AML-193 (cell line): ENCODE measurements at regions not wholly inside any gene's neighbourhood (a gene's known extent, or its start where the extent isn't known, plus 50 kb on each side); places are given as distances from the start of the nearest gene placed in this dataset.
"Not testable (repeated sequence)": the region's sequence is repeated elsewhere in the genome, so short reads cannot be mapped to it uniquely, and the experiment has no call there.

Experiments used
- DNase-seq, 2 experiments: peaks; one replicate each; lab custom pipeline; 2025; lab: John Stamatoyannopoulos, UW

DNA sequence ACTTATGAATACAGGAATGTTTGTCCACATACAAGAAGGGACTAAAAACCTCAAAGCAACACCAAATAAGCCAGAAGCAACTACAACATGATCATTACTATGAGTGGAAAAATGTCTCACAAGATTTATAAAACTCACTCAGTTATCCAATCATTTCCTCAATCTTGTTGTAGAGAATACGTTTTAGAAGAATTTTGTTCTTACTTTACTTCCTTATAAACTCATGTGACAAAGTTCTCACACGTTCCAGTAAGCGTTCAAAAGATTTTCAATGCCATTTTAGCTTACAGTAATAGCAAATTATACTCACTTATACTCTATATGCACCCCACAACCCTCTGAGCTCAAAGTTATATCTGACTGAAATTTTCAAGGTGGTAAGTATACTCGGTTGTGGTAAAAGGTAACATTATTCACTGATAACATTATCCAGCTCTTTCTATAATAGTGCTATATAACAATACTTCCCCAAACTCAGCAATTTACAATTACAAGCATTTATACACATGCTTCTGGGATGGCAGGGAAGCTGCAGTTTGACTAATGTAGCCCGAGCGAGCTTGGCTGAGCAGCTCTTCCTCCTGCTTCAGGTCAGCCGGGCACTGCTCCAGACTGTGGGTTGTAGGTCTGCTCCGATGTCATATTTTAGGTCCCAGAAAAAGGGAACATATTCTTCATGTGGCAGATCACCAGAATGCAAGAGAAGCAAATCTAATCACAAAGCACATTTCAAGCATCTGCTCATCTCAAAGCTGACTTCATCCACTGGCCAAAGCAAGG is 226.3 kb downstream of the RCHY1 start:
- DNase-seq, result no peak

DNA sequence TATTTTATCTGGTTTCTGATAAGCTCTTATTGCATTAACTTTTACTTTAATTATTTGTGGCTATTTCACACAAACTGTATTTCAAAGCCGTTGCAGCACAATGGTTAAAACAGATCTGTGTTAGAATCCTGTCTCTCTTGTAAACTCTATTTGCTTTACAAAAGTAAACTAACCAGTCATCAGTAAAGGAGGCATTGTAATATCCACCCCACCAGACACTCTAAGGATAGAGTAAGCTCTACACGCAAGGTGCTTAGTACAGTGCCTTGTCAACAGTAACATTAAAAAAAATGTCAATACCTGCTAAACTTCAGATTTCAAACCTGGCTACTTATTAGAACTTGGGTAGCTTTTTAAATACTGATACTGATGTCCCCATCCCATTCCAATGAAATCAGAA is 228.4 kb downstream of the RCHY1 start:
- no peak for DNase-seq

DNA sequence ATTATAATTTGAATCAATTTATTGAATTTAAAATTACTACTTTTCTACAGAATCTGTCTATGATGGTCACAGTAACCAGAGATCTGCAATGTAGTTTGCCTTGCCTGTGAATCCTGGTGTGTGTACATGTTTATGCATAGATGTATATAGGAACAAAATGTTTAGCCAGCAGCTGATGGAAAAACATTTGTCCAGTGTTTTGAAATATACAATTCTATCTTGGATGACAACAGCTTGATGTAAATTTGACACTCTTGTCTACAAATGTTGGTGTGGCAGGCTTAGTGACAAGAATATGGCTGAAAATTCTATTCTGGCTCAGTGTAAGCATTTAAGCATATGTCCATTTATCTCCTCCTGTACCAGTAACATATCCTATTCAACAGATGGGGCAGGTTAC is 229.4 kb downstream of the RCHY1 start:
- no peak for DNase-seq

DNA sequence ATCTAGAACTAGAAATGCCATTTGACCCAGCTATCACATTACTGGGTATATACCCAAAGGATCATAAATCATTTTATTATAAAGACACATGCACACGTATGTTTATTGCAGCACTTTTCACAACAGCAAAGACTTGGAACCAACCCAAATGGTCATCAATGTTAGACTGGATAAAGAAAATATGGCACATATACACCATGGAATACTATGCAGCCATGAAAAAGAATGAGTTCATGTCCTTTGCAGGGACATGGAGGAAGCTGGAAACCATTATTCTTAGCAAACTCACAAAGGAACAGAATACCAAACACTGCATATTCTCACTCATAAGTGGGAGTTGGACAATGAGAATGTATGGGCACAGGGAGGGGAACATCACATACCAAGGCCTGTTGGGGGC is 233.7 kb downstream of the RCHY1 start:
- DNase-seq, result not testable (repeated sequence)

DNA sequence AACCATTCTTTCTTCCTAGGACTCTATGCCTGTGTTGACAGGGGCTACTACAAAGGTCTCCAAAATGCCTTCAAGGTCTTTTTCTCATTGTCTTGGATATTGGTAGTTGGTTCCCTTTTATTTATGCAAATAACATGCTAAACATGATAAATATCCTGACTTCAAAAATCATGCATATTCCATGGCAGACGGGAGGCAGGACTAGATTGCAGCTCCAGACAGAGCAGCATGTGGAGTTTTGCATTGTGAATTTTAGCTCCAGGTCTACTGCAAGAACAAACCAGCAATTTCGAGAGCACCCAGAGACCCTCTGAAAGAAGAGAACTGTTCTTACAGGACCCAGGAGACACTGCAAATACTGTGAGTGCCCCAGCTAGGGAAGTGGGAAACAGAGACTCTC is 254.9 kb downstream of the RCHY1 start:
- no peak for DNase-seq

DNA sequence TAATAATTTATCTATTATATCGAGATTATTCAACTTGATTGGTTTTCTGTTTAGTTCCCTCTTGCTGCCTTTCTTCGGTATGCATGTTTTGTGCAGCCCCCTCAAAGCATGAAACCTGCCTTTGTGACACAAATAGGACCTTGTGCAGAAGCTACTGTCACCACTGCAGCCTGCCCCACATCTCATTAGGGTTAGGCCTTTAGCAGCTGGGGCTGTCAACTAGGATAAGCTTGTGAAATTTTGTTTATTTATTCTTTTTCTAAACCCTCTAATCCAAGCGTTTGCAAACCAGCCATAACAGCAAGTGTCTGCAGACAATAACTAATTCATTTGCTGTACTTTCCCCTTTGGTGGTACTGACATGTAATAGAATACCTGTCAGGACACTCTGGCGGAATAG is 258.9 kb downstream of the RCHY1 start:
- DNase-seq, result no peak

DNA sequence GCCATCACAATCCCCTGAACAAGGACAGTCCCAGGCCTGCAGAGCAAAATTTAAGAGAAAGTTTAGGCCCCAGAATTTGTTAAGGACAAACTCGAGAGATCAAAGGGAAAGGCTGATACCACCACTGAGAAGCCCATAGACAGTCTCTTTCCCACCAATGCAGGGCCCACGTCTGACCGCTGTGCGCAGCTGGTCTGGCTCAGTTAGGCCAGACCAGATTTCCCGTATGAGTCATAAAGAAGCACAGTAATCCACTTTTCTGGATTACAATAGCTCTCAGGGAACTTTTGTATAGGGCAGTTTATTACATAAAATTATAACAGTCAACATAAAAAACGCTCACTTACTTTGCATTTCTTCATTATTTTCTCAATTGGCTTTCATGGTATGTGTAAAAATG is 259.5 kb downstream of the RCHY1 start:
- DNase-seq, result no peak

DNA sequence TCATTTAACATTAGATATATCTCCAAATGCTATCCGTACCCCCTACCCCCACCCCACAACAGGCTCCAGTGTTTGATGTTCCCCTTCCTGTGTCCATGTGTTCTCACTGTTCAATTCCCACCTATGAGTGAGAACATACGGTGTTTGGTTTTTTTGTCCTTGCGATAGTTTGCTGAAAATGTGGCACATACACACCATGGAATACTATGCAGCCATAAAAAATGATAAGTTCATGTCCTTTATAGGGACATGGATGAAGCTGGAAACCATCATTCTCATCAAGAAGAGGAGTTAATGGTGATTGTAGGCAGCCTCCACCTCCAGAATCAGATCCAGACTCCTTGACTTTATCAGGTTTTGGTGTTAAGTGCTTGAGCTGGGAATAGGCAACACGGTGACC is 261.1 kb downstream of the RCHY1 start:
- not testable (repeated sequence) for DNase-seq

DNA sequence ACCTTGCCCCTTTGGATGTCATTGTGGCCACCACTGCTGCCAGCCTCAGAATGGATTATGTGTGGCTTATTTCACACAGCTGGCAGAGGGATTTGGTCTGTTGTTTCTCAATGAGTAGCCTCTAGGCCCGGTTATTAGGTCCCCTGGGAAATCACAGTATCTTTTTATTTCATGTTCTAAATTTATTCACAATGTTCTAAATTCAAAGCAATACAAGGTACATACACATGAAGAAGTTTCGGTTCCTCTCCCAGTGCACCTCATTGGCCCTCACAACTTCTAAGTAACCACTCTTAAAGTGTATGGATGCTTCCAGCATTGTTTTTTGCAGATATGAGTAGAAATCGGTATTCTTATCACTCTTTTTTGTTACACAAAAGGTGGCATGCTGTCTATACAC is 262.7 kb downstream of the RCHY1 start:
- no peak for DNase-seq

DNA sequence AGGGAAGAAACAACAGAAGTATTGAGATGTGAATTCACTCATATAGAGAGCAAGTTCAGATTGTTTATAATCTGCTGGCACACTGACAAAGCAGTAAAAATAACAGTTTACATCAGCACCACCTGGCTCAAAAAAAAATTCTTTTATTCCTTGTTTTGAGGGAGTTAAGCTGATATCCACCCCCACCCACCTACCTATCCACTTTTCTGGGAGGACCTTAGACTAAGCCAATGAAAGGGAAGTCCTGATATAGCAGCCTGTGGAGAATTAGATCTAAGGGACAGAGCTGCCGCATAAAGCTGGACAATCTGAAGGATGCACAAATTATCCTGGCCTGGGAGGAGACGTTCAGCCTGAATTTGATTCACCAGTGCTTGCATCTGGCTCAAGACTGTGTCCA is 264.5 kb downstream of the RCHY1 start:
- no peak for DNase-seq

DNA sequence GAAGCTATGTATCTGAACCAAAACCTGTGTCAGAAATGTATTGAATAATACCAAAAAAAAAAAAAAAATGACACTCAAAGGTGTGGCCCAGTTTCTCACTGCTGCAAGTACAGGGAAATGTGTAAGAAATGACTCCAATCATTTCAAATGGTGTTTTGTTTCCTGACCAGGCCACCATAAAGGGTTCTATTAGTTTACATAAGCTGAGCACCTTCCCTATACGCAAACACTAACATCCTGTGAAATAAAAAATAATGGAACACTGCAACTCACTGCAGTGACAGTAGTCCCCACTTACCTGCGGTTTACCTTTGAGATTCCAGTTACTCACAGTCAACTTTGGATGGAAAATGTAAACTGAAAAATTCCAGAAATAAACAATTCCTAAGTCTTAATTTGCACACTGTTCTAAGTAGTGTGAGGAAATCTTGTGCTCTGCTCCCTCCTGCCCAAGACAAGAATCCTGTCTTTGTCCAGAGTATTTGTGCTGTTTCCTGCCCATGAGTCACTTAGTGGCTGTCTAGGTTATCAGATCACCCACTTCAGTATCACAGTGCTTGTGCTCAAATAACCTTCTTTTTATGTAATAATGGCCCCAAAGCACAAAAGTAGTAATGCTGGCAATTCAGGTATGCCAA is 265.3 kb downstream of the RCHY1 start:
- no peak for DNase-seq

DNA sequence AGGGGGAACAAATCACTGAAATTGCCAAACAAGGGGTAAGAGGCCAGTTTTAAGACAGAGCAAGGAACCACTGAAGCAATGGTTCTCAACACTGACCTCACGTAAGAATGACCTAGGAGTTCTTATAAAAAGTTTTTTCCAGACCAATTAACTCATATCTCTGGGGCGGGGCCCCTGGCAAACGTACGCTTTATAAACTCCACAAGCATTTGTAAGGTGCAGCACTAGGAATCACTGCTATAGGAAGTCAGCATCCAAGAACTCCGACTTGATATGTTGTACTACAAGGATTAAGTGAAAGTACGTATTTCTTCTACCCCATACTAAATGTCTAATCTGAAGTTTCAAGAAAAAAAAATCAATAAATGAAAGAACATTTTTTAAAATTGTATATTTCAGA is 269.9 kb downstream of the RCHY1 start:
- no peak for DNase-seq

DNA sequence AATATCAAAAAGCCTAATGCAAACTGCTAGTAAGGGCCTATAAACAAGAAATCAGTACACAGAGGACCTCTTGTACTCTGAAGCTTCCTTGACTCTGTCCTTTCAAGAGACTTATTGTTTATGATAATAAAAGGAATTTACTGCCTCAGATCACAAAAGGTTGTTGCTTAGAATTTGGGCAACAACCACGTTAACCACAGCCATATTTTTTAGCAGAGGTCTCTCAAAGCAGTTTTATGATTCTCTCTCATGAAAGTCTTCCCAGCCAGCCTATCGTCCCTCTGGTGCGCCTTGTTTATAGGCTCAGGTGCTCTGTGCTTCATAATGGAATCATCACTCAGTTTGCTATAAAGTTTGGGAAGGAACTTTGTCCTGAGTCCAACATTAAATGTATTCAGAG is 270.6 kb downstream of the RCHY1 start:
- no peak for DNase-seq

DNA sequence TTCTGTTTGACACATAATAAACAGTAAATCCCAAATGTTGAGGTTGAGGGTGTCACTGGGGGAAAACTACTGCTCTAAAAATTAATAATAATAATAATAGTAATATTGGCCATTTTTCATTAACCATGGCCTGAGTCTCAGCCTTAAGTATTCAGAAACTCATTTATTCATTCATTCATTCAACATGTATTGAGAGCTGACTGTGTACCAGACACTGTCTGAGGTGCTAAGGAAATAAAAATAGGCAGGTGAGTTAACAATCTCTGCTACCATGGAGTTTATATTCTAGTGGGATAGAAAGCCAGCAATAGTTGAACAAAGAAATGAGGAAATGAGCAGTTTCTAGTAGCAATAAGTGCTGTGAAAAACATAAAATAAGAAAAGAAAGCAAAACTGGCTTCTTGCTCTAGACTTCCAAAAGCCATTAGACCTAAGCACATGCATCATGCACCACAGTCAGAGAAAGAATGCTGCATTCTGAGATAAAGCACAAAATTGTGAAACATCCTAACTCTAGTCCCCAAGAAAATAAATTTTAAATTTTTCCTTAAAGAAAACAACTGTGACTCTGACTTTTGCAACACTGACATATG is 278.7 kb downstream of the RCHY1 start:
- DNase-seq, result no peak

DNA sequence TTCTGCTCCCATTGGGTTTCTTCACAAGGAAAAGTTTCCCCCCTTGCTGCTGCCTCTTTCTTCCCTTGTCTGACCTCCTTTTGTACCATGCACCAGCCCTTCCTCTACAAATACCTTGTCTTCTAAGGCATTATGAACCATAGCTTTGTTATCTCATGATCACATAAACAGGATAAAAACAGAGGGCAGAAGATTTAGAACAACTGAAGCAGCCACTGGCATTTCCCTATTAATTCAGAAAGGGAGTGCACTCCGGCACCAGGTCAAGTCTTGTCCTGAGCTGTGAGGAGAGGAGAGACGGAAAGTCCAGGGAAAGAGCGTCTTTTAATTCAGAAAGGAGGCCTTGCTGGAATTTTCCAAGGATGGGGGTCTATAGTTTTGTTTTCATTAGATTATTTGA is 281.7 kb downstream of the RCHY1 start:
- DNase-seq, result no peak

DNA sequence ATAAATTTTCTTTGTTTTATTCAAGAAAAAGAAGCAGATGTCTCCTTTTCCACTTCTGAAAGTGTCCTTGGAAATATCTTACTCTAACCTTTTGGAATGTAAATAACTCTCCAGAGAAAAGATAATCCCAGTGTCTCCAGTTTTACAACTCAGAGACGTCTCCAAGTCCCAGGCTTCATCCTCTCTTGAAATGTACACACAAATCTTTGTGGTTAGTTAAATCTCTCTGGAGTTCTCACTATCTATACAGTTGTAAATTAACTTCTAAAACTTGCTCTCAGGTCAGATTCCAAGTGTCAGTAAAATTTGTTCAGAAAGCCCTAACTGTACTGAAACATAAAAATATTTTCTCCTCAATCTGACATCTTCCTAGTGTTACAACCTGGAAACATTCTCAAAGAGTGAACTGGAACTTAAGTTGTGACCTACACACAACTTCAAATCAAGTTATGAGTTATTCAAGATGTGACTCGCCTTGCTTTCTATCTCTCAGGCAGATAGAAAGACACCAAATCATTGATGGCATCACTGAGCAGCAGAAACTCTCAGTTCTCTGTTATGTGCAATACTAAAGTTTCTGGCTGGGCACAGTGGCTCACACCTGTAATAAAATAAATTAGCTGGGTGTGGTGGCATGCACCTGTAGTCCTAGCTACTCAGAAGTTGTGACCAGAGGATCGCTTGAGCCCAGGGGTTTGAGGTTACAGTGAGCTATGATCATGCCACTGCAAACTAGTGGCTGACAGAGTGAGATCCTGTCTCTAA is 284.2 kb downstream of the RCHY1 start:
- no peak for DNase-seq

DNA sequence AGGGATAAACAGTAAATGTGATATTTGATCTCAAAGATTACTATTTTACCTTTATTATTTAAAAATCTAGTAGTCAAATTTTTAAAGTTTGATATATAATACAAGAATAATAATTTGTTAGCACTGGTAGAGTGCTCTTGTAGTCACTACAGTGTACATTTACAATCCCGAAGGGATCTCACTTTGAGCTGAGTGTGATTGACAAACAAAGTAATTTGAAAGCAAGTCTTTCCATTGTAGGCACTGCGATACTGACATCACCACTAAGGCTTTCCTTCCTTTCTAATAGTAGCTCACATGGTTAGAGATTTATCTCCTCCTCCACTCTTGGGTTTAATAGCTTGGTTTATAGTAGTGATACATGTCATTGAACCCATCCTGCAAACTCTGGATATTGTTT is 280.6 kb downstream of the PARM1 start:
- DNase-seq, result no peak

DNA sequence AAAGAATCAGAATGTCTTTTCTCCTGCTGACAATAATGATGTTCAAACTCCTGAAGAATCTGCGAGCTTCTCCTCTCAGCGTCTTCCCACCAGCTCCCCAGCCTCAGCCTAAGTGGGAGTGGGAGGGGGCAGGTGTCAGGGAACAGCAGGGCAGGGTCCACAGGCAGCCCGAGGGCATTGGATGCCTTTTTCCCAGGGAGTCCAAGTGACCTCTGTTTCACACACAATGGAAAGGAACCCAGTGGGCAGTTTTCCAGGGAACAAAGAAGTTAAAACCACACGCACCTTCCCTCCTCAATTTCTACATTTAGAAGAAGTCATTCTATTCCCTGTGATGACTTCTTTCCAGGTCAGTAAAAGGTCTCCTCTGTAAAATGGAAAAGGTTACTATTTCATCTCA is 278.5 kb downstream of the PARM1 start:
- no peak for DNase-seq

DNA sequence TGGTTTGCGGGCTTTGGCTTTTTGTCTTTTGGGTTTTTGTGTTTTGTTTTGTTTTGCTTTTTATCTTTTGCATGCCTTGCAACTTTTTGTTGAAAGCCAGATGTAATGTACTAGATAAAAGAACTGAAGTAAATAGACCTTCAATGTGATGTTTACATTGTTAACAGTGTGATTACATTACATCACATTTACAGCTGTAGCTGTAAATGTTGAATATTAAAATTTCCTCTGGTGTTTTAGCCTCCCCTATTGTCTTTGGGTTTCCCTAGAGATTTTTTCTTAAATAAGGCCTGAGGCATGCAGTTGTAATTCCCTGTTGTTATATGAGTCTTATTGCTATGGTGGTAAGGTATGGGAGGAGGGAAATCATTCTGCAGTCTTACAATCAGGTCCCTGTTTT is 275.0 kb downstream of the PARM1 start:
- DNase-seq, result no peak

DNA sequence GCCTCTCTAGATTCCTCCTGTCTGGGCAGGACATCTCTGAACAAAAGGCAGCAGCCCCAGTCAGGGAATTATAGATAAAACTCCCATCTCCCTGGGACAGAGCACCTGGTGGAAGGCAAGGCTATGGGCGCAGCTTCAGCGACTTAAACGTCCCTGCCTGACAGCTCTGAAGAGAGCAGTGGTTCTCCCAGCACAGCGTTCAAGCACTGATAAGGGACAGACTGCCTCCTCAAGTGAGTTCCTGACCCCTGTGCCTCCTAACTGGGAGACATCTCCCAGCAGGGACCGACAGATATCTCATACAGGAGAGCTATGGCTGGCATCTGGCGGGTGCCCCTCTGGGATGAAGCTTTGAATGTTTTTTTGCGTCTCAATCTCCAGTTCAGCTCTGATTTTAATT is 262.2 kb downstream of the PARM1 start:
- no peak for DNase-seq

DNA sequence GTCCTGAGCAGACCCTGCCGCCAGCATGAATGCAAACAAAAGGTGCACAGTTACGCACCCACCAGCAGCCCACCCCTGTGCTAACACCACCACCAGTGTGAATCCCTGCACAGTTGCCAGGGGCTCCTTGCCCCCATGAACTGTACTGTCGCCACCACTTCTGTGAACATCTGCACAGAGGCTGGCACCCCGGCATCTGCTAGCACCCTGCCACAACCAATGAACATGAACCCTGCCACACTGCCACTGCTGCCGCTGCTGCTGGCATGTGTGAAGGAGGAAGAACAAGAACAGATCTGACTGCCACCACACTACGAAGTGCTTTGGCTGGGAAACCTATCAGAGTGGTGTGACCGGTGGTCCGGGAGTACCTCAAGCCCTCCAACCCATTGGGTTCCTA is 261.3 kb downstream of the PARM1 start:
- DNase-seq, result no peak

DNA sequence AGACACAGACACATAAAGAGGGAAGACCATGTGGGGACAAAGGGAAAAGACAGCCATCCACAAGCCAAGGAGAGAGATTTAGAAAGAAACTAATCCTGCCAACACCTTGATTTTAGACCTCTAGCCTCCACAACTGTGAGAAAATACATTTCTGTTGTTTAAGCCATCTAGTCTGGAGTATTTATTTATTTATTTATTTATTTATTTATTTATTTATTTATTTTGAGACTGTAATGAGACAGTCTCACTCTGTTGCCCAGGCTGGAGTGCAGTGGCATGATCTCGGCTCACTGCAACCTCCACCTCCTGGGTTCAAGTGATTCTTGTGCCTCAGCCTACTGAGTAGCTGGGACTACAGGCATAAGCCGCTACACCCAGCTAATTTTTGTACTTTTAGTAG is 259.3 kb downstream of the PARM1 start:
- DNase-seq, result not testable (repeated sequence)
